GM23338 (cell line): ENCODE measurements at regions not wholly inside any gene's neighbourhood (a gene's known extent, or its start where the extent isn't known, plus 50 kb on each side); places are given as distances from the start of the nearest gene placed in this dataset.

Source experiments
- ATAC-seq: fragments of 200-7000 bp; cut with Tn5 transposase; 3 replicates; pipeline ENCODE4 v1.9.1; 2020
- DNase-seq: peaks from one replicate; pipeline ENCODE4 v3.0.0-alpha.2; 2015; ENCODE audit warnings: low spot score
- H2AFZ ChIP-seq: fragments of 200-600 bp; sonication (generic); 2 replicates; pipeline ENCODE4 v1.8.0; 2016; ENCODE audit warnings: antibody characterized with exemption, mild to moderate bottlenecking, moderate library complexity
- H3F3A ChIP-seq: fragments of 200-600 bp; sonication (generic); replicated peaks from 2 replicates; pipeline ENCODE4 v1.8.0; 2017; ENCODE audit warnings: antibody characterized with exemption, mixed run types, low read depth
- H3K27ac ChIP-seq: fragments of 200-600 bp; sonication (generic); 2 replicates; pipeline ENCODE4 v1.6.1; 2016; ENCODE audit warnings: low read depth
- H3K27me3 ChIP-seq: fragments of 200-600 bp; sonication (generic); 2 replicates; pipeline ENCODE4 v1.8.0; 2016; ENCODE audit warnings: mild to moderate bottlenecking, mixed run types, moderate library complexity; ENCODE audit not compliant: insufficient read depth
- H3K36me3 ChIP-seq: fragments of 200-600 bp; sonication (generic); 2 replicates; pipeline ENCODE4 v1.8.0; 2016; ENCODE audit warnings: mild to moderate bottlenecking; ENCODE audit not compliant: insufficient read depth
- H3K4me1 ChIP-seq: fragments of 200-600 bp; sonication (generic); 2 replicates; pipeline ENCODE4 v1.8.0; 2016; ENCODE audit warnings: mild to moderate bottlenecking, moderate library complexity; ENCODE audit not compliant: insufficient read depth
- H3K4me2 ChIP-seq: fragments of 200-600 bp; sonication (generic); 2 replicates; pipeline ENCODE4 v1.7.1; 2017; ENCODE audit warnings: mixed run types
- H3K4me3 ChIP-seq: fragments of 200-600 bp; sonication (generic); 2 replicates; pipeline ENCODE4 v1.6.1; 2016; ENCODE audit warnings: mixed run types
- H3K79me2 ChIP-seq: fragments of 200-600 bp; sonication (generic); replicated peaks from 2 replicates; pipeline ENCODE4 v1.8.0; 2017; ENCODE audit warnings: mild to moderate bottlenecking; ENCODE audit not compliant: insufficient read depth
- H3K9me2 ChIP-seq: fragments of 200-600 bp; sonication (generic); 2 replicates; pipeline ENCODE4 v1.8.0; 2017; ENCODE audit not compliant: insufficient read depth
- H4K20me1 ChIP-seq: fragments of 200-600 bp; sonication (generic); replicated peaks from 2 replicates; pipeline ENCODE4 v1.8.0; 2017; ENCODE audit warnings: mild to moderate bottlenecking; ENCODE audit not compliant: insufficient read depth
- H3K27ac Mint-ChIP-seq: 2 replicates; pipeline ENCODE4 v1.8.0; 2020; ENCODE audit warnings: inconsistent platforms, mild to moderate bottlenecking, moderate library complexity, mixed read lengths
- H3K27me3 Mint-ChIP-seq: 3 replicates; pipeline ENCODE4 v1.8.0; 2022; ENCODE audit warnings: low read depth, mild to moderate bottlenecking, moderate library complexity, mixed read lengths, inconsistent platforms; ENCODE audit not compliant: insufficient read depth, poor library complexity
- H3K36me3 Mint-ChIP-seq: 3 replicates; pipeline ENCODE4 v1.8.0; 2021; ENCODE audit warnings: low read depth, mild to moderate bottlenecking, inconsistent platforms, moderate library complexity, mixed read lengths
- H3K4me1 Mint-ChIP-seq: 3 replicates; pipeline ENCODE4 v1.8.0; 2020; ENCODE audit warnings: mild to moderate bottlenecking, inconsistent platforms, mixed read lengths
- H3K4me3 Mint-ChIP-seq: 3 replicates; pipeline ENCODE4 v1.8.0; 2021; ENCODE audit warnings: moderate library complexity, mild to moderate bottlenecking, inconsistent platforms, mixed read lengths
- H3K9me3 Mint-ChIP-seq: 3 replicates; pipeline ENCODE4 v1.8.0; 2020; ENCODE audit warnings: moderate library complexity, mild to moderate bottlenecking, inconsistent platforms, mixed read lengths
- CREB1 ChIP-seq: fragments of 250-450 bp; sonication (Bioruptor Pico); IDR thresholded peaks from 2 replicates; pipeline ENCODE4 v1.5.0; 2020; ENCODE audit warnings: low read depth, mild to moderate bottlenecking, moderate library complexity
- CTCF ChIP-seq, 2 experiments: fragments of 200-600 bp in 1 of 2; sonication (generic) in 1 of 2; conservative IDR thresholded peaks; 2 replicates each; pipeline versions ENCODE4 v1.5.1 to v1.6.1; 2016 to 2017; ENCODE audit warnings: antibody characterized with exemption in 2 of 2, low read depth in 2 of 2, mild to moderate bottlenecking in 2 of 2, moderate library complexity in 1 of 2
- ETS1 ChIP-seq: IDR thresholded peaks from 2 replicates; pipeline ENCODE4 v1.6.1; 2016; ENCODE audit warnings: antibody characterized with exemption
- EZH2phosphoT487 ChIP-seq: fragments of 200-600 bp; sonication (generic); IDR thresholded peaks from one replicate; pipeline ENCODE4 v1.8.1; 2018; ENCODE audit warnings: antibody characterized with exemption; ENCODE audit not compliant: unreplicated experiment
- NANOG ChIP-seq: IDR thresholded peaks from 2 replicates; pipeline ENCODE4 v1.6.1; 2016; ENCODE audit warnings: antibody characterized with exemption, borderline replicate concordance
- POLR2AphosphoS5 ChIP-seq: IDR thresholded peaks from 2 replicates; pipeline ENCODE4 v1.6.1; 2016; ENCODE audit warnings: antibody characterized with exemption, low read depth
- REST ChIP-seq: IDR thresholded peaks from one replicate; pipeline ENCODE4 v1.6.1; 2018; ENCODE audit warnings: antibody characterized with exemption; ENCODE audit not compliant: unreplicated experiment

- TF ChIP-seq REST = peak; percentile 9
- TF ChIP-seq ETS1 = peak; percentile 38; the same call in 1 of the 2 replicates
- TF ChIP-seq POLR2AphosphoS5 = peak; percentile 51; the same call in 1 of the 2 replicates
- peak; percentile 71; the same call in 1 of the 2 replicates for TF ChIP-seq NANOG
Observed at GRCh38 chr4:3862640-3863420, 96.6 kb downstream of the ADRA2C start (continued).

GRCh38 chr4:3863841-3864741 lies 97.9 kb downstream of the ADRA2C start:
- no peak for DNase-seq
- 0 out of 2 replicates have a peak, but pooled peaks cover 5% of the 10 kb centered on the region for H3F3A ChIP-seq
- peak overlapping the region; percentile 89 for H3K4me2 ChIP-seq
- no peaks in the 10 kb centered on the region for H3K9me2 ChIP-seq
- no peaks in the 10 kb centered on the region for H4K20me1 ChIP-seq
- Mint-ChIP-seq H3K4me1 (peaks cover 13% of the 10 kb centered on the region), H3K9me3 (peaks cover 13% of the 10 kb centered on the region), H3K4me3 (no peak overlapping the region), H3K36me3 (peaks cover 6% of the 10 kb centered on the region; the same call in 1 of the 3 replicates), H3K27ac (no peak overlapping the region), H3K27me3 (peaks cover 14% of the 10 kb centered on the region)
- no peak overlapping the region for H2AFZ ChIP-seq
- H3K4me3 ChIP-seq = no peak overlapping the region
- TF ChIP-seq CTCF (conservative IDR thresholded peaks at IDR 0.05; ENCODE audit: low read depth in 2 of 2) (no peak), CREB1 (CRISPR knock-in tag) (no peak), REST (no peak), EZH2phosphoT487 (no peak), NANOG (no peak), POLR2AphosphoS5 (no peak)
- H3K27ac ChIP-seq = no peak overlapping the region; the same call in 1 of the 2 replicates
- peaks cover 20% of the 10 kb centered on the region for H3K4me1 ChIP-seq
- no peak for ATAC-seq
- no peaks in the 10 kb centered on the region; the same call in 1 of the 2 replicates for H3K79me2 ChIP-seq
- H3K36me3 ChIP-seq = no peaks in the 10 kb centered on the region
- H3K27me3 ChIP-seq = no peaks in the 10 kb centered on the region
